ENCODE measurements at regions not wholly inside any gene's neighbourhood (a gene's known extent, or its start where the extent isn't known, plus 50 kb on each side); places are given as distances from the start of the nearest gene placed in this dataset.

GRCh38 chr2:103462712-103463111 lies 700.9 kb downstream of the TMEM182 start:
- Histone ChIP-seq H3K27me3 (ENCODE audit: low read length) (peaks cover 32% of the 10 kb centered on the region; the same call in 1 of the 2 replicates), H4K20me1 (ENCODE audit: low read length) (no peaks in the 10 kb centered on the region), H2AFZ (ENCODE audit: low read length) (no peak overlapping the region), H3K4me1 (ENCODE audit: insufficient read depth, low read length) (no peaks in the 10 kb centered on the region), H3K9me2 (replicated peaks; ENCODE audit: low read length) (no peaks in the 10 kb centered on the region), H3K9me3 (ENCODE audit: low read length) (0 out of 2 replicates have a peak, but pooled peaks cover 4% of the 10 kb centered on the region), H3F3A (ENCODE audit: low read length, unreplicated experiment) (no peaks in the 10 kb centered on the region), H3K4me3 (ENCODE audit: low read length) (no peak overlapping the region), H3K36me3 (ENCODE audit: low read depth, low read length) (no peaks in the 10 kb centered on the region), H3K27ac (ENCODE audit: low read length) (no peak overlapping the region), H3K79me2 (ENCODE audit: low read length) (no peaks in the 10 kb centered on the region), H3K4me2 (ENCODE audit: low read length) (no peak overlapping the region), H3K9ac (ENCODE audit: low read length) (no peak overlapping the region)
- DNase-seq (no peak), ATAC-seq (no peak)
- intact Hi-C loops (cut with micrococcal nuclease), result no loop called here
- TF ChIP-seq EZH2phosphoT487 (IDR thresholded peaks at IDR 0.05; ENCODE audit: borderline replicate concordance, low read length) (no peak), EZH2 (IDR thresholded peaks at IDR 0.05; ENCODE audit: low read length, unreplicated experiment) (no peak)
- TF ChIP-seq, protein P1, sequence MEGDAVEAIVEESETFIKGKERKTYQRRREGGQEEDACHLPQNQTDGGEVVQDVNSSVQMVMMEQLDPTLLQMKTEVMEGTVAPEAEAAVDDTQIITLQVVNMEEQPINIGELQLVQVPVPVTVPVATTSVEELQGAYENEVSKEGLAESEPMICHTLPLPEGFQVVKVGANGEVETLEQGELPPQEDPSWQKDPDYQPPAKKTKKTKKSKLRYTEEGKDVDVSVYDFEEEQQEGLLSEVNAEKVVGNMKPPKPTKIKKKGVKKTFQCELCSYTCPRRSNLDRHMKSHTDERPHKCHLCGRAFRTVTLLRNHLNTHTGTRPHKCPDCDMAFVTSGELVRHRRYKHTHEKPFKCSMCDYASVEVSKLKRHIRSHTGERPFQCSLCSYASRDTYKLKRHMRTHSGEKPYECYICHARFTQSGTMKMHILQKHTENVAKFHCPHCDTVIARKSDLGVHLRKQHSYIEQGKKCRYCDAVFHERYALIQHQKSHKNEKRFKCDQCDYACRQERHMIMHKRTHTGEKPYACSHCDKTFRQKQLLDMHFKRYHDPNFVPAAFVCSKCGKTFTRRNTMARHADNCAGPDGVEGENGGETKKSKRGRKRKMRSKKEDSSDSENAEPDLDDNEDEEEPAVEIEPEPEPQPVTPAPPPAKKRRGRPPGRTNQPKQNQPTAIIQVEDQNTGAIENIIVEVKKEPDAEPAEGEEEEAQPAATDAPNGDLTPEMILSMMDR (conservative IDR thresholded peaks at IDR 0.05; ENCODE audit: low read depth, low read length), result no peak
- no TSS peak for BruUV-seq (replicated peaks)
- CTCF ChIA-PET, result no interaction called here
- POLR2A ChIA-PET (ENCODE audit: unreplicated experiment), result no interaction called here

DNA sequence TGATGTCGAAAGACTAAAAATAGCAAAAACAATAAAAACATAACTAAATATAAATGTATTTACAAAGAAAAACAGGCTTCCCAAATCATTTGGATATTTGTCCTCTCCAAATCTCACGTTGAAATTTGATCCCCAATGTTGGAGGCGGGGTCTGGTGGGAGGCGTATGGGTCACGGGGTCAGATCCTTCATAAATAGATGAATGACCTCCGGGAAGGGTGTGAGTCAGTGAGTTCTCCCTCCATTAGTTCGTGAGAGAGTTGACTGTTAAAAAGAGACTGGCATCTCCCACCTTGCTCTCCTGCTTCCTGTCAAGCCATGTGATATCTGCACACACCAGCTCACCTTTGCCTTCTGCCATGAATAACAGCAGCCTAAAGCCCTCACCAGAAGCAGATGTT lies 703.0 kb downstream of the TMEM182 start:
- Histone ChIP-seq H4K20me1 (ENCODE audit: low read length) (no peaks in the 10 kb centered on the region), H3K36me3 (ENCODE audit: low read depth, low read length) (no peaks in the 10 kb centered on the region), H3K4me3 (ENCODE audit: low read length) (no peak overlapping the region), H3K9me3 (ENCODE audit: low read length) (0 out of 2 replicates have a peak, but pooled peaks cover 4% of the 10 kb centered on the region), H3K4me1 (ENCODE audit: insufficient read depth, low read length) (no peaks in the 10 kb centered on the region), H3K4me2 (ENCODE audit: low read length) (no peak overlapping the region), H3K9ac (ENCODE audit: low read length) (no peak overlapping the region), H3F3A (ENCODE audit: low read length, unreplicated experiment) (no peaks in the 10 kb centered on the region), H3K9me2 (replicated peaks; ENCODE audit: low read length) (no peaks in the 10 kb centered on the region), H3K79me2 (ENCODE audit: low read length) (no peaks in the 10 kb centered on the region), H2AFZ (ENCODE audit: low read length) (no peak overlapping the region), H3K27ac (ENCODE audit: low read length) (no peak overlapping the region), H3K27me3 (ENCODE audit: low read length) (peaks cover 32% of the 10 kb centered on the region; the same call in 1 of the 2 replicates)
- no peak for ATAC-seq
- BruUV-seq (replicated peaks), result no TSS peak
- intact Hi-C loops (cut with micrococcal nuclease), result no loop called here
- ChIA-PET POLR2A (ENCODE audit: unreplicated experiment) (no interaction called here), CTCF (no interaction called here)
- TF ChIP-seq, protein P1 (conservative IDR thresholded peaks at IDR 0.05; ENCODE audit: low read depth, low read length), result no peak
- TF ChIP-seq EZH2 (IDR thresholded peaks at IDR 0.05; ENCODE audit: low read length, unreplicated experiment), result no peak
- no peak for TF ChIP-seq EZH2phosphoT487 (IDR thresholded peaks at IDR 0.05; ENCODE audit: borderline replicate concordance, low read length)
- DNase-seq, result no peak

- Histone ChIP-seq H4K20me1 (ENCODE audit: low read length) (no peaks in the 10 kb centered on the region), H3K36me3 (ENCODE audit: low read depth, low read length) (no peaks in the 10 kb centered on the region), H2AFZ (ENCODE audit: low read length) (no peak overlapping the region), H3K9me3 (ENCODE audit: low read length) (0 out of 2 replicates have a peak, but pooled peaks cover 4% of the 10 kb centered on the region), H3K9ac (ENCODE audit: low read length) (no peak overlapping the region), H3K4me2 (ENCODE audit: low read length) (no peak overlapping the region), H3K27ac (ENCODE audit: low read length) (no peak overlapping the region), H3K4me1 (ENCODE audit: insufficient read depth, low read length) (no peaks in the 10 kb centered on the region), H3K9me2 (replicated peaks; ENCODE audit: low read length) (no peaks in the 10 kb centered on the region), H3F3A (ENCODE audit: low read length, unreplicated experiment) (no peaks in the 10 kb centered on the region), H3K4me3 (ENCODE audit: low read length) (no peak overlapping the region), H3K27me3 (ENCODE audit: low read length) (peaks cover 12% of the 10 kb centered on the region; the same call in 1 of the 2 replicates), H3K79me2 (ENCODE audit: low read length) (no peaks in the 10 kb centered on the region)
- ChIA-PET CTCF (no interaction called here), POLR2A (ENCODE audit: unreplicated experiment) (no interaction called here)
- intact Hi-C loops (cut with micrococcal nuclease), result no loop called here
- no TSS peak for BruUV-seq (replicated peaks)
- ATAC-seq (no peak), DNase-seq (no peak)
- TF ChIP-seq, protein P1 (conservative IDR thresholded peaks at IDR 0.05; ENCODE audit: low read depth, low read length), result no peak
- no peak for TF ChIP-seq EZH2 (IDR thresholded peaks at IDR 0.05; ENCODE audit: low read length, unreplicated experiment)
- TF ChIP-seq EZH2phosphoT487 (IDR thresholded peaks at IDR 0.05; ENCODE audit: borderline replicate concordance, low read length), result no peak
Observed at GRCh38 chr2:103469800-103470199, 708.0 kb downstream of the TMEM182 start.
